ENCODE measurements at regions not wholly inside any gene's neighbourhood (a gene's known extent, or its start where the extent isn't known, plus 50 kb on each side); places are given as distances from the start of the nearest gene placed in this dataset.

DNA sequence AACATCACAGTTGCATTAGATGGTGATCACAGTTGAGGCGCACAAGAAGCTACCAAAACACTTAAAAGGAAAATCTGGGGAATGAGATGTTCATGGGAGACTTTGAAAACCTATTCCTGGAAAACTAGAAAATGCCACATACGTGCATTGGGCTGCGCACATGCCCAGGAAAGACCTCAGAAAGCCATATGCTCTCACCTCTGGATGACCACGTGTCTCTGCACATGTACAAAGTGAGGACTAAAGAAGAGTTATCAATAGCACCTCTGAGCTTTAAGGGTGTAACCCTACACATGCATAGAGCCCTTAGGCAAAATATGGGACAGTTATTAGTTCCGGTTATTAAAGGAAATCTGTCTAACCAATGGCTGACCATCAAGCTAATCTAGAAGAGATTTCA lies 77.7 kb downstream of the CRPPA start:
- WGBS, 4 donors, result 96 to 99% (median 96%) methylated on average over 5 of the region's 5 CpGs
- no peak overlapping the region for H3K4me3 ChIP-seq
- peaks cover 0 to 30% (median 7%) of the 10 kb centered on the region in 12 donors for H3K9me3 ChIP-seq
- H3K27ac ChIP-seq, result no peak overlapping the region
- intact Hi-C loops (cut with DNase I), result no loop called here
- TF ChIP-seq POLR2A (IDR thresholded peaks at IDR 0.05) (no peak), CTCF (IDR thresholded peaks at IDR 0.05) (no peak)
- H3K36me3 ChIP-seq, result no peaks in the 10 kb centered on the region
- no peaks in the 10 kb centered on the region for H3K27me3 ChIP-seq
- peaks cover 0 to 31% (median 14%) of the 10 kb centered on the region in 12 donors for H3K4me1 ChIP-seq
- ATAC-seq (no peak), DNase-seq (no peak)

DNA sequence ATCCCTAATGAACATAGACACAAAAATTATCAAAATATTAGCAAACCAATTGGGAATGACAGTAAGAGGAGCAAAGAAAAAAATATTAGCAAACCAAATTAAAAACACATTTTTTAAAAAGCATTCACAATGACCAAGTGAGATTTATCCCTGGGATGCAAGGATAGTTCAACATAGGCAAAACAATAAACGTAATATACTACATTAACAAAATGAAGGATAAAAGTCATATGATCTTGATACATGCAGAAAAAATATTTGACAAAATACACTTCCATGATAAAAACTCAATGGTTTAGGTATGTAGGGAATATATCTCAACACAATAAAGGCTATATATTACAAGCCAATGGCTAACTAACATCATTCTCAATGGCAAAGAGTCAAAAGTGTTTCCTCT lies 83.3 kb downstream of the CRPPA start:
- Histone ChIP-seq H3K27me3 (no peaks in the 10 kb centered on the region), H3K4me1 (peaks cover 0 to 6% (median 0%) of the 10 kb centered on the region in 12 donors), H3K36me3 (no peaks in the 10 kb centered on the region), H3K9me3 (peaks cover 0 to 66% (median 2%) of the 10 kb centered on the region in 12 donors), H3K27ac (no peak overlapping the region), H3K4me3 (no peak overlapping the region)
- intact Hi-C loops (cut with DNase I), result no loop called here
- 96 to 99% (median 97%) methylated on average over 1 of the region's 1 CpG for WGBS, 4 donors
- no peak for ATAC-seq
- TF ChIP-seq CTCF (IDR thresholded peaks at IDR 0.05), result no peak
- no peak for TF ChIP-seq POLR2A (IDR thresholded peaks at IDR 0.05)
- DNase-seq, result no peak

- no peak overlapping the region for H3K27ac ChIP-seq
- H3K9me3 ChIP-seq, result no peaks in the 10 kb centered on the region
- TF ChIP-seq POLR2A (IDR thresholded peaks at IDR 0.05) (no peak), CTCF (IDR thresholded peaks at IDR 0.05) (no peak)
- H3K4me3 ChIP-seq, result no peak overlapping the region
- no peaks in the 10 kb centered on the region for H3K36me3 ChIP-seq
- intact Hi-C loops (cut with DNase I), result no loop called here
- ATAC-seq (no peak), DNase-seq (no peak)
- H3K27me3 ChIP-seq, result no peaks in the 10 kb centered on the region
- peaks cover 0 to 12% (median 0%) of the 10 kb centered on the region in 12 donors for H3K4me1 ChIP-seq
These were observed 95.2 kb downstream of the CRPPA start for GRCh38 chr7:16326106-16326505.

- Histone ChIP-seq H3K27me3 (no peaks in the 10 kb centered on the region), H3K4me3 (no peak overlapping the region), H3K27ac (peak overlapping the region in 1 of 12 donors; percentile 23), H3K36me3 (no peaks in the 10 kb centered on the region), H3K4me1 (peaks cover 0 to 12% (median 0%) of the 10 kb centered on the region in 12 donors), H3K9me3 (no peaks in the 10 kb centered on the region)
- WGBS, 4 donors, result 37 to 65% (median 52%) methylated on average over 1 of the region's 1 CpG
- ATAC-seq (peak; percentile 45 to 77 (median 66)), DNase-seq (no peak)
- intact Hi-C loops (cut with DNase I), result no loop called here
- no peak for TF ChIP-seq CTCF (IDR thresholded peaks at IDR 0.05)
- no peak for TF ChIP-seq POLR2A (IDR thresholded peaks at IDR 0.05)
These were observed 98.0 kb downstream of the CRPPA start for GRCh38 chr7:16323313-16323712.
